UCSD-AML1 (cell line): ENCODE measurements at regions not wholly inside any gene's neighbourhood (a gene's known extent, or its start where the extent isn't known, plus 50 kb on each side); places are given as distances from the start of the nearest gene placed in this dataset.

Source experiments
- DNase-seq: peaks from one replicate; lab custom pipeline; 2025; ENCODE audit not compliant: unreplicated experiment; lab: John Stamatoyannopoulos, UW

DNA sequence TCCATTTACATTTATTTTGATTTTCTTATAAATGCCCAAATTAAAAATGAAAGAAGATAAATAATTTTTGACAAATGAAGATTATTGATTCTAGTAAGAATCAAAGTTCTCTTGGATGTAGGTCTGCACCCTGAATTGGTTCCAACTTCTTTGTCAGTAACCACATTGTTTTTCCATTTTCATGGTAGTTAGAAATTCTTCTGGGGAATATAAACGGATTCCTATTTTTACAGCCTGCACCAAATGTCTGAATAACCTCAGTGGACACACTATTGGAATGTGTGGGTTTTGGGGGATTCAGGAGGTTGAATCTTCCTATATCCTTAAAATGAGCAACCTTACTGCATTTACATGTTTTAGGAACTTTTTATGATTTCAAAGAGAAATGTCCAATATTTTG is 1085.3 kb upstream of the MAP3K7 start:
- DNase-seq: no peak

DNA sequence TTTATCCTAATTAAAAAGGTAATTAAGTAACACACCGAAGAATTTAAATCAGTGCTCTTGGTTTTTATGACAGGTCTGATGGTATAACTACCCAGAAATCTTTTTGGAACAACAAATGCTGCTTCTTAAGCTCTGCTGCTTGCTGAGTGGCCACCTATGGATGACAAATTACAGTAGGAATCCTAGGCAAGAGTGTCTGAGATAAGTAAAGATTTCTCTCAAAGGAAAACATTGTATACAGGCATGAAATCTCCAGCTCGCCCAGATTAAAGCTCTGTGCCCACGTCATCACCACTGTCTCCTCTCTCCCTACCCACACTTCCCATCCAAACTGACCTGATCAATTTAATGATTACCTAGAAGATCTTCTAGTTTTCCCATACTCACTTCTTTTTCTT is 1083.0 kb upstream of the MAP3K7 start:
- DNase-seq: no peak

GRCh38 chr6:91669154-91669870 is 1082.4 kb upstream of the MAP3K7 start:
- DNase-seq: no peak

- no peak for DNase-seq
Measured at GRCh38 chr6:91667596-91667995, 1080.7 kb upstream of the MAP3K7 start.

DNA sequence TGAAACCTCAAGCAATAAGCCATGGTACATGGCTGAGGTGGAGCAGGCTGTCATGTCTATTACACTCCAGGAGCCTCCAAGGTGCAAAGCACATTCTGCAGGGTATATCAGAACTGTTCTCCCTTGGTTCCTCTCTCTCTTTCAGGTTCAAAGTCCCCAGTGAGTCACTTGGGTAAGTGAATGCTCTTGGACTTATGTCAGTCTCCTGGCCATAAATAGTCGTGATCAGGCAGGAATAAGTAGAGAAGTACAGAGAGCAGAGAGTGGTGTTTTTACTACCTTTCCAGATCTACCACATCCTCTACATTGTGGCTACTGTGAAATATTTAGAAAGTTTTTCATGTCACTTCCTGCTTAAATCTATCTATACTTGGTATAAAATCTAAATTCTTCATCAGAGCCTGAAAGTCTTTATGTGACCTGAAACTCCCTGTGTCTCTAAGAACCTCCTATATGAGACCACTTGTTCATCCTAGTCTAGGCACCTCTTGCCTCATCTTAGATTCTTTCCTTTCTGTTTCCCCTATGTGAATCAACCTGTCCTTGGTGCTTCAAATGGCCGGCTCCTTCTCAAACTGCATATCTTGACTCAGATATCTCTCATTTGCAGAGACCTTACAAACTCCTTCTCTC is 1077.6 kb upstream of the MAP3K7 start:
- no peak for DNase-seq

- no peak for DNase-seq
Measured at GRCh38 chr6:91660893-91661292, 1074.0 kb upstream of the MAP3K7 start.

GRCh38 chr6:91659891-91660290 is 1073.0 kb upstream of the MAP3K7 start:
- DNase-seq: no peak

- no peak for DNase-seq
Measured at GRCh38 chr6:91654793-91655192, 1067.9 kb upstream of the MAP3K7 start.

DNA sequence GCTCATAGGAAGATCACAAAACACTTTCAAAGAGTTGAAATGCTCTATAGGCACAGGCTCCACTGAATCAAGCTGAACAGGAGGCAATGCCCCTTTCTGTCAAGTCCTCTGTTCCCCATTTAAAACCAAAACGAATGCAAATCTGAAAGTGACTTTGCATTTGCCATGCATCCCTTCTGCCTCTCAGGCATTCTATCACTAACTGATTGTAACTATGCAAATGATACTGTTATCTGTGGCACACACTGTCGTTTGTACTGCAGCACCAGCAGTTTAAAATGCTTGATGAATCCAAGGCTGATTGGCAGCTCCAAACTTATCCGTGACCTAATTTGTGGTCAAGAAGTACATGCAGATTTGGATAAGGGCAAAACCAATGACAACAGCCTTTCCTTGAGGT is 1067.5 kb upstream of the MAP3K7 start:
- DNase-seq: no peak

DNA sequence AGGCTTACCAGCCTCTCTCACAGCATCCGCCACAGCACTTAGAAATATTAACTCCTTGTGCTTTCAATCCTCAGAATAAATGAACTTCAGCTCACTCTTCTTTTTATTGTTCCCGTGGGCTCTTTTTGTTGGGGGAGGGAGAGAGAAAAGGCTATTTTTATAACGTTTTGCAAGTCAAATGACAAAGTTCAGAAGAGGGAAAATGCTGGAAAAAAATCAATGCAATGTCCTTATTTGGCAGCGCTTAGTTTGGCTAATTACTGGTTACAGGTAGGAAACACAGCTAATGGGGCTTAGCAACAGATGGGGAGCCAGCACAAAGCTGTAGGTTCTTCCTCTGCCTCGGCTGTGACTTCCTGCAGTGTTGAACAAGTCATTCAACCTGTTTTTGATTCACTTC is 1067.0 kb upstream of the MAP3K7 start:
- no peak for DNase-seq

- no peak for DNase-seq
Measured at GRCh38 chr6:91653076-91653723, 1066.3 kb upstream of the MAP3K7 start.

- DNase-seq: no peak
Measured at GRCh38 chr6:91646649-91647048, 1059.8 kb upstream of the MAP3K7 start.

- DNase-seq: no peak
Measured at GRCh38 chr6:91645811-91646210, 1058.9 kb upstream of the MAP3K7 start.

GRCh38 chr6:91637217-91637616 is 1050.3 kb upstream of the MAP3K7 start:
- DNase-seq: no peak

DNA sequence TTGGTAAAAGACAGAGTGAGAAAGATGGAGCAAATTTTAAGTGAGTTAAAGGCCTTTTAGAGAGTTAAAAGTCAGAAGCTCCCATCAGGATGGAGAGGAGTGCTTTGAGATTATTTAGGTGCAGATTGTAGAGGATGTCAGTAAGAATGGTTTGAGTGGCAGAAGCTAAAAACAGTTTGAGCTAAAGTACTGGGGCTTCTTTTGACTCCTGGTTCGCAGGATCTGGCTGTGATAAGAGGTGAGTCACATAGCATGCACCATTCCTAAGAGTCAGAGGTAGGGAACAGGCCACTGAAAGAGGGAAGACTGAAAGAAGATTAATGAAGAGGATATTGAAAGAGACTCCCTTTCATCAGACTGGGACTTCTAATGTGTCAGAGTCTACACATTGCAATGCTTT is 1047.9 kb upstream of the MAP3K7 start:
- DNase-seq: no peak

GRCh38 chr6:91633374-91634111 is 1046.7 kb upstream of the MAP3K7 start:
- no peak for DNase-seq

DNA sequence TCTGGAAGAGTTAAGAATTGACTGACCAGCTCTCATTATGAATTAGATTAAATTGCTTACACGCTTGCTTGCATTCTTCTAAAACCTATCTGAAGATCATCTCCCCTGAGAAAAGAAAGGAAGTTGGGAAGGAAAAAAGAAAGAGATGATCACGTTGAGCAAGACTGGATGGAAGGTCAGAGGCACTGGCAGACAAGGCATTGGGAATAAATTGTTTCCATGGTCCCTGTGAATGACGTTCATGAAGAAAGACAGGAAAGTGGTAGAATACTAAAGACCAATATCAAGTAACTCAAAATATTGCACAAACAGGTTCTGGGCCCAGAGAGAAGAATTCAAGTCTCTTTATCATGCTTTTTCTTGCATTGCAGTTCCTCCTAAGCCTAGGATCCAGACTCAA is 1045.4 kb upstream of the MAP3K7 start:
- DNase-seq: no peak

DNA sequence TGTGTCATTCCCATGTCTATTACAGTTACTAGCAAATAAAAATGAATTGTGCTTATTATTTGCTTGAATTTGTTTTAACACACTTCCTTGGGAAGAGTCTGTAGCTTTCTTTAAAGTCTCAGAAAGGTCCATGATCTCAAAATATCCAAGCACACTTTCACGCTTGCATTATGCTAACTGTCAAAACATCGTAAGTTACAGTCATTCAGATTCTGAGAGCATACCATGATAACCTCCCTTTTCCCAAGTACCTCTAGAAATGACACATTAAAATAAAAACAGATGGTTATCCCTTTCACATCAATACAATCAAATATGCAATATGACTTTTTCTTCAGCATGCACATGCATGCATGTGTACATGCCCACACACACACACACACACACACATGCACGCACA is 1044.4 kb upstream of the MAP3K7 start:
- no peak for DNase-seq

DNA sequence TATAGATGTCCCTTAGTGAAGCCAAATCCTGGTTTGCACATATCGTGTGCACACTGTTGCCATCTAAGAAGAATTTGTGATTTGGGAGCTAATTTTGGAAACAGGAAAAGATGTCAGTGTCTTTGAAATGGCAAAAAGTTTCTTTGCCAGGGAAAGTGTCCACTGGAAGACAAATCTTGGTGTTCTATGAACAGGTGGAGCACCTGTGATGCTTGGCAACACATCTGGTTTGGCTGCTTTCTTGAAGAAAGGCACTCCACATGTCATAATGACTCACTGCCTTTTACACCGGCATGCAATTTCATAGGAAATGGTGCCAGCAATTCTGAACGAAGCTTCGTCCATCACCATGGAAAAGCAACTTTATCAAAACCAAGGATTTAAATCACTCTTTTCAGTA is 1040.0 kb upstream of the MAP3K7 start:
- DNase-seq: no peak

- DNase-seq: no peak
Measured at GRCh38 chr6:91613481-91613880, 1026.6 kb upstream of the MAP3K7 start.

GRCh38 chr6:91611190-91611589 is 1024.3 kb upstream of the MAP3K7 start:
- DNase-seq: no peak

DNA sequence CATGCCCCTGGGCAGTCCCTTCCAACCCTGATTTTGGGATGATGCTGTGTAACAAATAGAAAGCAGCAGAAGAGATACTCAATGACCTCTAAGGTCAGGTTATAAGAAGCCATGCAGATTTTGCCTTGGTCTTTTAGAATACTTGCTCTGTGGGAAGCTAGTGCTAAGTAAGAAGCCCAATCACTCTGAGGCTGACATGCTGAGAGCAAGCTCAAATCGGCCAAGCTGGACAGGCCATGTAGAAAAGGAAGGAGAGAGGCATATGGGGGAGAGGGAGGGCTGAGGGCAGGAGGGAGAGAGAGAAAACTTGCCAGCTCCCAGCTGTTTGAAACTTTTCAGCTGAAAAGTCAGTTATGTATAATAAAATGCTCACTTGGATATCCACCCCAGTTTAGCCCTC is 1021.6 kb upstream of the MAP3K7 start:
- no peak for DNase-seq
